NCI-H2171 treated with DMSO at 0.1 percent for 48 hours (cell line): ENCODE measurements at regions not wholly inside any gene's neighbourhood (a gene's known extent, or its start where the extent isn't known, plus 50 kb on each side); places are given as distances from the start of the nearest gene placed in this dataset.

ENCODE experiments used
- DNase-seq: peaks from one replicate; lab custom pipeline; 2025; lab: John Stamatoyannopoulos, UW

DNA sequence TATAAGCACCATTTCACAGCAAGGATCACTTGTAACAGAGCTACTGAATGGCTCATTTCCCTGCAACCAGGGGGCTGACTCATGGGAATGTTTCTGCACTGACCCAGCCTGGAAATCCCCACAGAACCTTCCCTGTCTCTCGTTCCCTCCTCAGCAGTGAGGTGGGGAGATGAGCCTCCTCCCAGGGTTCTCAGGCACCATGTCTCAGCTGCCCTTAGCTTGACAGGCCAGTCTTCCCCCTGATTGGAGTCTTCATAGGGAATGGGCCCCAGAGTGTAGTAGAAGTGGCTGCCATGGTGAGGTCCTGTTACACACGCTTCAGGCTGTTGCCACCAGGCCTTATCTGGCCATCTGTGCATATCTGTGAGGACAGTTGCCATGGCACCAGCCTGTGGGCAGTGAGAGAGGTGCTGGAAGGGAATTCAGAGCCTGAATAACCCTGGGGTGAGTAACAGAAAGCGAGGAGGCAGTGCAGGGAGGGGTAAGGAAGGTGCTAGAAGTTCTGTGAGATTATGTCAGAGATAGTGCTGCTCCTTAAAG, 324.4 kb downstream of the ENC1 start:
- DNase-seq: no peak

DNA sequence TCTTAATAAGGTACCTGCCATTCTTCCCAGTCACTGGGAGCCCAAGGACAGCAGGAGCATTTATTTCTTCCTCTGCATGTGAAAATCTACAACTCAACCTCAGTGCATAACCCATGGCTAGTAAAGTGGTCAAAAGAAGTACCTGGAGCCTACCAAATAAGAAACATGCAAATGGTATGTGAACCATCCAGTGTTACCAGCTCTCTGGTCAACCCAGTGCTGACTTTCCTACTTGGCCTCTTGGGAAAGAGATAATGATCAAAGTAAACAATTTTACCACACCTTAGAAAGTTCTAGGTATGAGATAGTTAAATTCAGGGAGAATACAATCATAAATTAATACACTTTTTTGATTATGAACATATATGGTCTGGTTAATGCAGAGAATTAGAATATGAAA, 325.6 kb downstream of the ENC1 start:
- no peak for DNase-seq

DNA sequence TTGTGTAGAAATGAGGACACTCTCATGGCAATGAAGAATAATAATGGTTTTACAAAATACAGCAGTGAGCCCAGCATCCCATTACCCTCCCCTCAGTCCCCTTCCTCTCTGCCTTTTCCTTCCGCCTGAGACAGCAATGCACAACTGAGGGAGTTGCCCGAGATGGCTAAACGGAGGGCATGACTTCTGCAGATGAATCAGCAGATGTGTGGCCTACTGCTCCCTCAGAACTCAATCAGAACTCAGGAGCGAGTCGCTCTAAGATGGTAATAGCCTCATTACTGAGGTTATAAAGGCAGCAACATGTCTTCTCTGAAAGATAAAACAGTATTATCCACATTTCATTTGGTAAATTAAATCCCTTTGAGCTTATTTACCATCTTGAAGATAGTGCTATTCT, 326.6 kb downstream of the ENC1 start:
- DNase-seq: no peak

GRCh38 chr5:74312746-74313145, 327.8 kb downstream of the ENC1 start:
- DNase-seq: no peak

- no peak for DNase-seq
Measured at GRCh38 chr5:74311961-74312360, 328.6 kb downstream of the ENC1 start.

- DNase-seq: peak; percentile 87
Measured at GRCh38 chr5:74310997-74311930, 329.3 kb downstream of the ENC1 start.

DNA sequence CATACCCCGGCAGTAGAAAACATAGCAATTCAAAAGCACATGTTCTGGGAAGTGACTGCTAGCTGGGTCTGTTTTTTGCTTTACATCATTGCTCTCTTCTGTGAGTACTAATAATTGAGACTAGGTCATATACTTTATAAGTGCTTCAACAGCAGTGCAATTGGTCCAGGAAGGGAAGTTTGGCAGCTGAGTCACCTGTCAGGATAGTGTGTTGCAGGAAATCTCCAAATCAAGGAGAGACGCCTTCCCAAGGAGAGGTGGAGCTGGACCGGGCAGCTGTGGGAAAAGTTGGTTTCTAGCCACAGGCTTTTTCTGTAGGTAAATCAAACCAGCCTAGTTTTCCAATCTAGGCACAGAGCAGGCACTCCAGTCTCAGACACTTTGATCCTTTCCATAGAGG, 330.1 kb downstream of the ENC1 start:
- no peak for DNase-seq

GRCh38 chr5:74309050-74309449, 331.5 kb downstream of the ENC1 start:
- DNase-seq: no peak

DNA sequence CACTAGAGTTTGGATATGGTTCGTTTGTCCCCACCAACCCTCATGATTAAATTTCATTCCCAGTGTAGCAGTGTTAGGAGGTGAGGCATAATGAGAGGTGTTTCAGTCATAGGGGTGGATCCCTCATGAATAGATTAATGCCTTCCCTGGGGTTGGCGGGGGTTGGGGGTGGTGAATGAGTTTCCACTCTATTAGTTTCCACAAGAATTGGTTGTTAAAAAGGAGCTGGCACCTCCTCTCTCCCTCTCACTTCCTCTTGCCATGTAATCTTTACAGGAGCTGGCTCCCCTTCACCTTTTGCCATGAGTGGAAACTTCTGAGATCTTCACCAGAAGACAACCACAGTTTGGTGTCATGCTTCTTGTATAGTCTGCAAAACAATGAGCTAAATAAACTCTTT, 333.7 kb downstream of the ENC1 start:
- DNase-seq: no peak

DNA sequence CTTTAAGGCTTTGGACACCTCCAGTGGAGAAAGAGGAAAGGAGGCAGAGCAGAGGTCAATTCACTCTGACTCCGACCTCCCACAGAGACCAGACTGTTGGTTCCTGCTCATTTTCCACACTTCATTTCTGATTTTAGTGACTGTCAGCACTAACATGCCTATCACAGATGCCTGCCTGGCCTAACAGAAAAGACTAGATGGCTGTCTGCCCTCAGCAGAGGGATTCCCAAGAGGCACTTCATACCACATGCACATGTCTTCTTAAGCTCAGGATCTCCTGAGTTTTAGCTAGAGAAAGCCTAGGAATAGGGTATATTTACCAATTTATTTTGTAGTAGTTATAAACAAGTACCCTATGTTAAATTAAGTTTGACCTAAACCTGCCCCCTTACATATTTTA, 336.0 kb downstream of the ENC1 start:
- DNase-seq: peak; percentile 28

- no peak for DNase-seq
Measured at GRCh38 chr5:74303578-74303977, 336.9 kb downstream of the ENC1 start.

DNA sequence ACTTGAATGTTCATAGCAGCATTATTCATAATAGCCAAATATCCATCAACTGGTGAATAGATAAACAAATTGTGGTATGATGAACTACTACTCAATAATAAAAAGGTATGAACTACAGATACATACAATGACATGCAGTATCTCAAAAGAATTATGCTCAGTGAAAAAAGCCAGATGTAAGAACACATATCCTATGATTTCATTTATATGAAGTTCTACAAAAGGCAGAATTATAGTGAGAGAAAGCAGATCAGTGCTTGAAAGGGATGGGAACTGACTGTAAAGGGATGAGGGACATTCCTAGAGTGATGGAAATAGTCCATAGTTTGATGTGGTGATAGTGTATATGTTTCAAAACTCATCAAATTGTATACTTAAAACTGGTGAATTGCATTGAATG, 339.0 kb downstream of the ENC1 start:
- no peak for DNase-seq

- DNase-seq: no peak
Measured at GRCh38 chr5:74300808-74301389, 339.6 kb downstream of the ENC1 start.

- no peak for DNase-seq
Measured at GRCh38 chr5:74299833-74300232, 340.7 kb downstream of the ENC1 start.

DNA sequence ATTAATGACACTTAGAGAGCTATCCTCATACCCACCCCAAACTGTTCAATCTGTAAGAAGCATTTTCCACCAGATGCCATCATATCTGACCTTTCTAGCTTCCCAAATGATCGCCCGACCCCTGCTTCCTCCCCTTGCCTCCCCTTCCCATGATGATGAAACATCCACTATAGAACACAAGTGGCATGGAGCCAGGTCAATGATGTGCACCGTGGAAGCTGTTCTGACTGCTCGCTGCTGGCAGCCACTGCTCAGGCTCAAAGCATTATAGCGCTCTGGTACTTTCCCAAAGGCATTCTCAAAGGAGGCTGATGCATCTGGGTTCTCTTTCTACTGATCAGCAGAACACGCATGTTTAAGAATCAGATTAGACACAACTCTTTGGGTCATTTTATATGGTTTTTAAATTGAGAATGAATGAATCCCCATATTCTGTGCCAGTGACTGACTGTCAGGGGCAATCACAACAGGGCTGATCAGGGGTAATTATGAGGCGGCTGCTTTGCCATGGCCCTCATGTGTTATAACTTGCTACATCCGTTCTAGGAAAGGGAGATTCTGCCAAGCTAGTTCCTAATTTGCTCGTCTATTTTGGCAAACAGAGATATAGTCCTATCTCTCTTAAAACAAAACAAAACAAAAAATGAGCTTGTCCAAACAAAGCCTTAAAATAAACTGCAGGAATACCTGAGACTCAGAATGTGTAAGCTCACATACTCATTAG, 343.7 kb downstream of the ENC1 start:
- peak; percentile 38 for DNase-seq

DNA sequence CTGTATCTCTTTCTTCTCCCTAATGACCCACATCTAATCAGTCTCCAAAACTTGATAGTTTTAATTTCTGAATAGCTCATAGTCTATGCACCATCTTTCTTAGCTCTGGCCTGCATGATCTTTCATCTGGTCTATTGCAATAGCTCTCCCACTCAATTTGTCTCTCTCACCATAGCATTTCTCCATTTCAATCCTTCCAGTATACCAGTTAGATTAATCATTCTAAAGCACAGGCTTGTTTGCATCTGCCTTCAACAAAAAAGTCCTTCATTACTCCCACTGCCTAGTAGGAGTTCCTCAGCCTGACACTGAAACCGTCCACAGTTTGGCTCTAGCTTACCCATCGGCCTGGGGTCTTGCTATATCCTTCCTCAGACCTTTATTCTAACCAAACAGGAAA, 344.9 kb downstream of the ENC1 start:
- DNase-seq: no peak

GRCh38 chr5:74295141-74295540, 345.4 kb downstream of the ENC1 start:
- DNase-seq: no peak

GRCh38 chr5:74294231-74294705, 346.3 kb downstream of the ENC1 start:
- no peak for DNase-seq

GRCh38 chr5:74293182-74293581, 347.3 kb downstream of the ENC1 start:
- no peak for DNase-seq

DNA sequence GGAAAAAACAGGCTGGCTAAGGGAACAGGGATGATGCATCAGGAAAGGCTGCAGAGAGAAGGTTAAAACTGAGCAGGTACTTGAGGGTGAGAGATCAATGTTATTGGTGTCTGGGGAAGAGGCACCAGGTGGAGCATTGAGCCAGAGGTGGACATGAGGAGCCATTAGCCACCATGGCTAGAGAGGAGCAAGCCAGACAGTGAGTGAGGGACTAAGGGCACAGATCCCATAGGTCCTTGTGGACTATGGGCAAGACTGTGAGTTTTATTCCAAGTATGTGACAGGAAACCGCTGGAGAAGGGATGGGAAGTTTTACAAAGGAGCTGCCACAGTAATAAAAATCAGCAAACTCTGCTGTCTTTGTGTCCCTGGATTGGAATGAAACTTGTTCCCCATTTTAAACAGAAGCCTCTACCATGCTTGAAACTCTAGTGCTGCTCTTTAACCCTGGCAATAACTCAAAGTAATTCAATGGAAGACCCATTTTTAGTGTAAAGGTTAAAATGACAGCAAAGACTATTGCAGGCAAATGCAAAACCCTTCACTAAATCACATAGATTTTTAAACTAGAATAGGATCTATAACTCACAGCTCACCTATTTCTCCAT, 349.8 kb downstream of the ENC1 start:
- no peak for DNase-seq

- no peak for DNase-seq
Measured at GRCh38 chr5:74289691-74290090, 350.8 kb downstream of the ENC1 start.

GRCh38 chr5:74289238-74289637, 351.3 kb downstream of the ENC1 start:
- DNase-seq: no peak
